NB4 (cell line): ENCODE measurements at regions not wholly inside any gene's neighbourhood (a gene's known extent, or its start where the extent isn't known, plus 50 kb on each side); places are given as distances from the start of the nearest gene placed in this dataset.

Source experiments
- DNase-seq: peaks from one replicate; pipeline ENCODE4 v3.0.0; 2010; ENCODE audit warnings: low read depth
- H3K4me3 ChIP-seq: one replicate; pipeline ENCODE4 v1.5.1; 2011; ENCODE audit warnings: mild to moderate bottlenecking, low read depth, low read length, moderate library complexity
- CTCF ChIP-seq: IDR thresholded peaks from one replicate; pipeline ENCODE4 v1.5.1; 2012; ENCODE audit warnings: low read depth, low read length
- MYC ChIP-seq: IDR thresholded peaks from 2 replicates; pipeline ENCODE4 v1.6.1; 2011; ENCODE audit warnings: low read depth, low read length
- POLR2A ChIP-seq: IDR thresholded peaks from 2 replicates; pipeline ENCODE4 v1.6.1; 2011; ENCODE audit warnings: mild to moderate bottlenecking; ENCODE audit not compliant: insufficient read length; ENCODE audit errors: extremely low read depth
- TF ChIP-seq, protein P1 (sequence below): IDR thresholded peaks from 2 replicates; pipeline ENCODE4 v1.6.1; 2011; ENCODE audit warnings: low read depth, low read length

- H3K4me3 ChIP-seq, result no peak overlapping the region
- no peak for DNase-seq
- TF ChIP-seq POLR2A, result no peak
- TF ChIP-seq CTCF, result no peak
- TF ChIP-seq MYC, result no peak
- TF ChIP-seq, protein P1, sequence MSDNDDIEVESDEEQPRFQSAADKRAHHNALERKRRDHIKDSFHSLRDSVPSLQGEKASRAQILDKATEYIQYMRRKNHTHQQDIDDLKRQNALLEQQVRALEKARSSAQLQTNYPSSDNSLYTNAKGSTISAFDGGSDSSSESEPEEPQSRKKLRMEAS, result no peak
These were observed 337.6 kb upstream of the FIGN start for GRCh38 chr2:164073101-164074074.

- no peak overlapping the region for H3K4me3 ChIP-seq
- no peak for DNase-seq
These were observed 333.7 kb upstream of the FIGN start for GRCh38 chr2:164069540-164069939.

GRCh38 chr2:164068063-164068462, 332.3 kb upstream of the FIGN start:
- no peak for TF ChIP-seq POLR2A
- TF ChIP-seq CTCF, result no peak
- no peak overlapping the region for H3K4me3 ChIP-seq
- no peak for DNase-seq

More at GRCh38 chr2:164069540-164069939, 333.7 kb upstream of the FIGN start:
- no peak for TF ChIP-seq MYC

DNA sequence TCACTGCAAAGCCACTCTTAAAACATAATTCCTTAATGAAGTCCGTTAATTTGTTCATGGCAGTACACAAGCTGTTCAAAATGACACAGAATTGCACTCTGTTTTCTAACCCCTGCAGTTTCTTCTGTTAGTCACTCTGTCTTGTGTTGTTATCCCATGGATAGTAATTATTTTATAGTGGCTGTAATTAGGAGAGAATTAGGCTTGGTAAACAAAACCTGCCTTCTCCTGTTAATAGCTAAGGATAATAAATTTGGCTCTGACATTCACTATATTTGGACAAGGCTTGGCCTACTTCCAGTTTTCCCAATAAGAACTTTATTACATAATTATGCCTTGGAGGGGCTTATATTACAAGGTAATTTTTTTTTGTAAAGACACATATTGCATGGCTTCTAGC, 330.3 kb upstream of the FIGN start:
- DNase-seq, result no peak

DNA sequence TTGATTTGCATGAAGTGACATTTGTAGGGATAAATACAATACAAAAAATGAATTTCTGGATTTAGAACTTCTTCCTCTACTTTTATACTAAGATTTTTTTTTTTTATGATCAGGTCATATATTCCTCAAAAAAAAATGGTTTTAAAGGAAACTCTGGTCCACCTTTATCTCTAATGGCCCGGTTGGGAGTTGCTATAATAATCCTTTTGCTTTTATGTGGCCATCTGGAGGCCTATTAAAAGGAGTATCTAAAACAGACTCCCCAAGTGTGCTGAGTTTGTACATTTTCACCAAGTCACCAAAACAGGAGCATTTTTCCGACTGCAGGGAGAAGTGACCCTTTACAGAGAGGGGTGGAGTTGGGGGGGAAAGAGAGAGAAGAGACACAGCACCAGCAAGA, 329.2 kb upstream of the FIGN start:
- DNase-seq, result no peak

More for the DNA sequence above, 330.3 kb upstream of the FIGN start:
- no peak overlapping the region for H3K4me3 ChIP-seq
- TF ChIP-seq MYC, result no peak
- no peak for TF ChIP-seq POLR2A
- TF ChIP-seq, protein P1, result no peak
- no peak for TF ChIP-seq CTCF

More for the DNA sequence above, 329.2 kb upstream of the FIGN start:
- no peak overlapping the region for H3K4me3 ChIP-seq
- TF ChIP-seq MYC, result no peak
- TF ChIP-seq POLR2A, result no peak
- TF ChIP-seq CTCF, result no peak
- TF ChIP-seq, protein P1, result no peak
